T47D (cell line): ENCODE measurements at regions not wholly inside any gene's neighbourhood (a gene's known extent, or its start where the extent isn't known, plus 50 kb on each side); places are given as distances from the start of the nearest gene placed in this dataset.
A peak's percentile ranks its signal among the peaks of the same experiment; 100 is the strongest.

Experiments used
- DNase-seq, 2 experiments: peaks; one replicate each; pipeline versions ENCODE4 v3.0.0 to v3.0.0-alpha.2; 2011 to 2012; ENCODE audit warnings: low read depth in 1 of 2, low spot score in 1 of 2
- JUND ChIP-seq: IDR thresholded peaks from 2 replicates; pipeline ENCODE4 v1.6.1; 2012; ENCODE audit warnings: low read depth
- in situ Hi-C: cut with HindIII; loops from 2 replicates; pipeline ENCODE4 v1.10.0; 2016; ENCODE audit warnings: low sequenced_read_pairs, low pct_unique_long_range_greater_than_20kb

DNA sequence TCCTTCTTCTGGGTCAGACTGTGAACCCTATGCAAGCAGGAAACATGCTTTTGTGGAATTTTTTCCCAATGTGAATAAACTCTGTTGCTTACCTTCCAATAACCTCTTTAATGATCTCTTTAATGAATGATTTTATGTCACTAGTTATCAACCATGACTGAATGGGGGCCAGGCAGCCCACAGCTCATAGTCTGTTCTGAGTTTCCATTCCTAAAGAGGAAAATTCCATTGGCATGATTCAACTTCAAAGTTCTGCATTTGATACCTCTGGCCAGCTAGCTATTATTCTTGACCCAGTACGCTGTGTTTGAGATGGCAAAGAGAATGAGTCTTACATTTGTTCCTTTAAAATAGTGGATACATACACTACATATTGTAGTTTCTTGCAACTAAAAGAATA is 867.8 kb upstream of the CELF2 start:
- no peak for TF ChIP-seq JUND
- DNase-seq: no peak
- in situ Hi-C loops: no loop called here

DNA sequence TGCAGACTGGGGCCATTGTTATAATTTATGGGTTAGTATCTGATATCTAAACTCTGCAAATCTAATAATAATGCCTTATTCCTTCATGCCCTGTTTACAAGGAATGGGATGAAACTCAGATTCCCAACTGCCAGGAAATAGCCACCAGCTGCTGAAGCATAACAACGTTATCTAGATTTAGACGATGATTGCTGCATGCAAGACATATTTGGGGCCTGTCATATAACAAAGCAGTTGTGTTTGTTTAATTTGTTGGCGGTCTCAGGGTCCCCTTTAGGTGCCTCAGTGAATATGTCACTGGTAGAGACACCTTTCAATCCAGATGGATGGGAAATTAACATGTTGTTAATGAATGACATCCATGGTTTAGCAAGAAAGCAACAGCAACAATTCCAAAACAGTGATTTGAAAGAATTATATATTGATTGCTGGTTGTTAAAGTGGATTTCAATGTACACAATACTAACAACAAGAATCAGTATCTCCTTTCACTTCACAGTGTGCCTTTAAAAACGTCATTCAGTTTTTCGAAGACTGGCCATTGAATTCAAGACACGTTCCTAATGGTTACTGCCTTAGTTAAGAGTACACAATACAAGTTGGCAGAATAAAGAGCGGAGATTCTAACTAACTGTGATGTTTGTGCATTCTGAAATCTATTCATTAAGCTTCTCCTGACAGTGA is 860.6 kb upstream of the CELF2 start:
- in situ Hi-C loops: no loop called here
- no peak for TF ChIP-seq JUND
- no peak for DNase-seq

DNA sequence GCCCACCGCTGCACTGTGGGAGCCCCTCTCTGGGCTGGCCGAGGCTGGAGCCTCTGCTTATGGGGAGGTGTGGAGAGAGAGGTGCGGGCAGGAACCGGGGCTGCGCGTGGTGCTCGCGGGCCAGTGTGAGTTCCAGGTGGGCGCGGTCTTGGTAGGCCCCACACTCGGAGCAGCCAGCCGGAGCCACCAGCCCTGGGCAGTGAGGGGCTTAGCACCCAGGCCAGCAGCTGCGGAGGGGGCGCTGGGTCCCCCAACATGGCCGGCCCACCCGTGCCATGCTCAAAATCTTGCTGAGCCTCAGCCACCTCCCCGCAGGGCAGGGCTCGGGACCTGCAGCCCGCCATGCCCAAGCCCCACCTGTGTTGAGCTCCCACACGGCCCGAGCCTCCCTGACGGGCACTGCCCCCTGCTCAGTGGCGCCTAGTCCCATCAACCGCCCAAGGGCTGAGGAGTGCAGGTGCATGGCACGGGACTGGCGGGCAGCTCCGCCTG is 856.8 kb upstream of the CELF2 start:
- in situ Hi-C loops: no loop called here
- DNase-seq: no peak
- TF ChIP-seq JUND: no peak

DNA sequence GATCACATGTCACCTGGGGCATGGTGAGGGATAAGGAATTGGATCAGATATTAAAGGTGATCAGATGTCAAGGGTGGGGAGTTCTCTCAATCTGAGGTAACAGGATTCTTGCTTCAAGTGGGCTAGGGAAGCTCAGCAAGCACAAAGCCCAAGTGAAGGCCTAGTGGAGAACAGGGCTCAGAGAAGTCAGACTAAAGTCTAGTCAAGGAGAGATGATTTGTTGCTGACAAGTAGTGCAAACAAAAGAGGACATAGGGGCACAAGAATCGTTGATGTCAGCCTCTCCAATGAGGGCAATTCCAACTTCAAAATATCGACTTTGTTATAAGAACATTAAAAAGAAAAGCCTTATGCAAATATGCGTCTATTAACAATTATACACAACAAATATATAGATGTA is 852.8 kb upstream of the CELF2 start:
- DNase-seq: no peak
- in situ Hi-C loops: no loop called here
- TF ChIP-seq JUND: no peak

DNA sequence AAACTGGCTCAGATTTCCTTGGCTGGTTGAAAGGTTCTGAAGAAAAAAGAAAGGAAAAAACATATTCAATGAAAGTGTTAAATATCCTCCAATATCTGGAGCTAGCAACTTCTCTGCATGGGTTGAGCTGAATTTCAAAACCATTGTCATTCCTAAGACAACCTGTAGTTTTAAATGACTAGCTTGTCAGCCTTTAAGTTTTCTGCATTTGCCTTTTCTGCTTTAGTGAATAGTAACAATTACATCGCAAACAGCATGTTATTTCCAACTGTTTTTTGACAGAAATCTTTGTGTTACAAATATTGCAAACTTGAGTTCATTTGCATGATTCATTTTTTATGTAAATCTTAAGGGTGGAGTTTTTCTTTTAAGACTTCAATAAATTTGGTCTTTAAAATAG is 852.3 kb upstream of the CELF2 start:
- no peak for TF ChIP-seq JUND
- in situ Hi-C loops: no loop called here
- DNase-seq: no peak

DNA sequence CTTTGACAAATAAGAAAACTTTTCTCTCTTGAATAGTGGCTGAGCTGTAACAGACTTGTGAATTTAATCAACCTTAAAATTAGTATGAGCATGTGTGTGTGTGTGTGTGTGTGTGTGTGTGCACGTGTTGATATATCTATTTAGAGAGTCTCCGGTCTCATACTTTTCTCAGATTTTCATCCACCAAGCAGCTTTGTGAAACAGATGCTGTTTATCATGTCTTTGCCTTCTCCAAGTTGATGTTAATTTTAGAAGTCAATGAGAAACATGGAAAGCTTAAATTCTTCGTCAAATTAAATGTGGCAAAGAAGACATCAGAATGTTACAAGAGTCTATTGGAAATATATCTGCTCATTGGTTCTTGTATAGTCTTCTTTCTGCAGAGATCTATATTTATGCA is 839.2 kb upstream of the CELF2 start:
- DNase-seq: no peak
- TF ChIP-seq JUND: no peak
- in situ Hi-C loops: no loop called here

DNA sequence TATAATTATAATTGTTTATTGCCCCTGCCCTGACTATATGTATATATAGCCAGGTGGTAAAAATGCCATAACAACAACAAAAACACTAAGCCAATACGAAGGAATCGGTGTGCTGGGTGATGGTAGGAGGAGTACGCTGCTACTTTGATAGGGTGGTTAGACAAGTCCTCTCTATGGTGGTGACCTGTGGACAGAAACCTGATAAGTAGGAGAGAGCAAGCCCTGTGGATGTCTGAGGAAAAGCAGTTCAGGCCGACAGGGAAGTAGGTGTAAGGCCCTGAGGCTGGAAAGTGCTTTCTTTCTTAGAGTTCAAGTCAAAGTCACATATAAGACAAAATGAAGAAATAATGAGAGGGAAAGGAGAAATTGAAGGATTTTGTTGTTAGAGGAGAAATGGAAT is 823.8 kb upstream of the CELF2 start:
- no peak for TF ChIP-seq JUND
- in situ Hi-C loops: no loop called here
- DNase-seq: peak in 1 of 2 experiments; percentile 14

DNA sequence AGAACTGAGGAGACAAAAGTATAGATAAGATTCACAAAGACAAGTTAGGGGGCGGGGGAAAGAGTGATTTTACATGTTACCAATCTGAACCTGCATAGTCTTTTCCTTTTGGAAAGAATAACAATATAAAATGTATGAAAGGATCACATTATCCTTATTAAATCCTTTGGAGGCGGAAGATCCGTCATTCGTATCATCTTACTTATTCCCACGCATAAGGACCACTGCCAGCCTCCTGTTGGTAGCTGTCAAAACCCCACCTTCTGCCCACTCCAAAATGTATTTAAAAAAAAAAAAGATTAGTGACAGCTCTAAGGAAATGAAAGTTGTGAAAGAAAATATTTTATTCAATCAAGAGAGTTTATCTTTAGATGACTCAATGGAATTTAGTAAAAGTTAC is 821.0 kb upstream of the CELF2 start:
- no peak for DNase-seq
- no peak for TF ChIP-seq JUND
- in situ Hi-C loops: no loop called here

DNA sequence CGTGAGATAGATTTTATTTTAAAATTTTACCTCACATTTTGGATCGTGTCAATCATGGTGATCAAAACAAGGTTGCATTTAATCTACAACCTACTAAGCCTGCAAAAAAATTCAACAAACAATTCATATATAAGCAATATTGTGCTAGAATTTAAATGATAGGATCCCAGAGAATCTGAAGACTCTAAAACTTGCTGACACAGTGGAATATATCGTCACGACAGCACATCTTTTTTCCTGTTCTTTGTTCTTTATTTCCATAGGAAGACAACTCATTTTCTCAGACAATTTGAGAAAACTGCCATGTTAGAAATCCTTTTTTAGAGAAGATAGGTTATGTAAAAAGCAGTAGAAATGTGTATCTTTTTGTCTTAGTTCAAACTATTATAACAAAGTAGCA is 820.2 kb upstream of the CELF2 start:
- in situ Hi-C loops: no loop called here

DNA sequence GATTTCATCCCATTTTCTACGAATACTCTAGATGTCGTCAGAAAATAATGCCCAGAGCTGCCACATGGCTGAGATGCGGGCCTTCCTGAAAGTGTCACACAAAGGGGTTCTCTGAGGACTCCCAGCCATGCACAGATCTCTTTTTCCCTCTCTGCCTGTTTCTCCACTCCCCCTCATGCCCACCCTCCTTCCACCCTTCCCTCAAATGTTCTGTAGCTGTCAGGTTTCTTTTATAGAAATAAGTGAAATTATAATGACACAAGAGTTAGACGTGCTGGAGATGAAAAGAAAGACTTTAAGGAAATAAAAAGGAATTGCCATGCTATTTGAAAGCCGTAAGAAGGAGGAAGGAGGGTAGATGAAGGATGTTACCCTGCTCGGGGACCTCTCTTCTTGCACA is 819.3 kb upstream of the CELF2 start:
- in situ Hi-C loops: no loop called here
- no peak for DNase-seq
- no peak for TF ChIP-seq JUND

More for the DNA sequence above, 820.2 kb upstream of the CELF2 start:
- no peak for TF ChIP-seq JUND
- DNase-seq: no peak

DNA sequence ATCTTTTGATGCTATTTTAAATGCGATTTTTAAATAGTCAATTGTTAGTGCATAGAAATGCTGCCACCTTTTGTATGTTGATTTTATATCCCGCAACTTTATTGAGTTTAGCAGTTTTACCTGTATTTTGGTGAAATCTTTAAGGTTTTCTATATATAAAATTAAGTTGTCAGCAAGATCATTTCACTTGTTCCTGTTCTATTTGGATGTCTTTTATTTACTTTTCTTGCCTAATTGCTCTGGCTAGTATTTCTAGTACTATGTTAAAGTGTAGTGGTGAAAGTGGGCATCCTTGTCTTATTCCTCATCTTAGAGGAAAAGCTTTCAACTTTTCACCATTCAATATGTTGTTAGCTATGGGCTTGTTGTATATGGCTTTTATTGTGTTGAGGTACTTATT is 813.3 kb upstream of the CELF2 start:
- TF ChIP-seq JUND: no peak
- in situ Hi-C loops: no loop called here
- DNase-seq: no peak

DNA sequence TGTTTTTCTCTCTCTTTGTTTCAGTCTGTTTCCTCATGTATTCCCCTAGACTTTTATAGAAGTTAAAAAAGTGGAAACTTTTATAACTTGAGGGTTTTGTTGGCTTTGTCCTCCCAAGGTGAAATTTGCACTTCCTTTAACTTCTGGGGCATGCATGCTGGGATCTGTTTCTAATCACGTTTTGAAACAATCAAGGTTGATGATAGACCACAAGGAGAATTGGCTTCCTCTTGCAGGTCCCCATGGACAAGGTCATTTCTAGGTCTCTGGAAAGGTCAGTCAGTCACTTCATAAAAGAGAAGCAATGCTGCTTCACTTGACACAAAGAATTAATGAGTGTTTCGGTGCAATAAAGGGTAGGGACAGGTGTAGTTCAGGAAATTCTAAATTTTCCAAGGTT is 811.8 kb upstream of the CELF2 start:
- no peak for DNase-seq
- in situ Hi-C loops: no loop called here
- TF ChIP-seq JUND: no peak

DNA sequence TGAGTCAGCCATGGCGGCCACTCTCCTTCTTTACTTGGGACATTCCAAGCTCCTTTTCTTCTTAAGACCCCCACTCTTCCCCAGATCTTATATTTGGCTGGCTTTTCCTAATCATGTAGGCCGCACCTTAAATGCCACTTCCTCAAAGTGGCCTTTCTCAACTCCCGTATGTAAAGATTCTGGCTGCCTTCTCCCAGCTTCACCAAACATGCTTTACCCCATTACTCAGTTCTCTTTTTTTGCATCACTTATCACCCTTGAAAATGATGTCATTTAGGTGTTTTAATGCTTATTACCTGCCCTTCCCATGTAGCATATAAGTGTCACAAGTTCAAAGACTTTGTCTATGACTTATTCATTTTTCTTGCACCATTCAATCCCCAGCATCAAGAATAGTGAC is 810.1 kb upstream of the CELF2 start:
- in situ Hi-C loops: no loop called here
- TF ChIP-seq JUND: no peak
- DNase-seq: no peak

DNA sequence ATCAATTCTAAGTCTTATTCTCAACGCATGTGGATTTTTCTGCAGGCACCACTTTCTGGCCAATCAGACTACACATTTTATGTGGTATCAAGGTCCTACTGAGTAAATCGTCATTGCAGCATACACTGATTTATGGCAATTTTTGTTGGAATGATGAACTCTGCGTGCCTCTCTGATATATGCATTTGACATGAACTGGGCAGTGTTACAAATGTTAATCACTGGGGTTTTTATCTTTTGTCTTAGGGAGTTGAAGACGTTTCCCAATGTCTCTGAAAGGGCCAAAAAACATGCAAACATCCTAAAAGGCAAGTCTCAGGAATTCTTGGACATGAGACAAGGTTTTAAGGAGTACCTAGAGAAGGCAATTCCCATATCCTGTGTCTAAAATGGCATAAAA is 809.5 kb upstream of the CELF2 start:
- TF ChIP-seq JUND: no peak
- DNase-seq: no peak
- in situ Hi-C loops: no loop called here
